GM10847 (cell line): ENCODE measurements at regions not wholly inside any gene's neighbourhood (a gene's known extent, or its start where the extent isn't known, plus 50 kb on each side); places are given as distances from the start of the nearest gene placed in this dataset.

Source experiments
- POLR2A ChIP-seq: IDR thresholded peaks from 2 replicates; pipeline ENCODE4 v1.6.1; 2011; ENCODE audit not compliant: insufficient read length; ENCODE audit errors: extremely low read depth

- TF ChIP-seq POLR2A = no peak
Measured at GRCh38 chr2:8376603-8377410, 305.0 kb upstream of the ID2 start.

- TF ChIP-seq POLR2A = no peak
Measured at GRCh38 chr2:8378016-8378810, 303.6 kb upstream of the ID2 start.

GRCh38 chr2:8379128-8379527 is 302.7 kb upstream of the ID2 start:
- TF ChIP-seq POLR2A = no peak

GRCh38 chr2:8379549-8379948 is 302.3 kb upstream of the ID2 start:
- no peak for TF ChIP-seq POLR2A

DNA sequence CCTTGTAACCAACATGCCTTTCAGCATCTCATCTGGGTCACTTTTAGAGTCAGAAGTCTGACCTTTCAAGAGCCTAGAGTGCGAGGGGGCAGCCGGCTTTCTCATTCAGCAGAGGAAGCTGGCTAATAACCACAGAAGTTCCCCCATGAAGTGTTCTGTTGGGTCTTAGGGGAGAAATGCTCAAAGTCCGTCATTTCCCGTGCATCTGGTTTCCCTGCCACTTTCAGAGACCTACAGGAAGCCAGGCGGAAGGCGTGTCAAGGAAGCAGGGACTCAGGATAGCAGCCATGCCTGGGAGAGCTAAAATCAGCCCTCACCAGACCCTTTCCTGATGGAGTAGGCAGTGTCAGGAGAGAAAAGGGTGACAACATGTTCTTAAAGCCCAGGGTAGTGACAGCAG is 301.8 kb upstream of the ID2 start:
- TF ChIP-seq POLR2A = no peak

GRCh38 chr2:8380566-8380965 is 301.3 kb upstream of the ID2 start:
- no peak for TF ChIP-seq POLR2A

- no peak for TF ChIP-seq POLR2A
Measured at GRCh38 chr2:8382485-8382884, 299.4 kb upstream of the ID2 start.

DNA sequence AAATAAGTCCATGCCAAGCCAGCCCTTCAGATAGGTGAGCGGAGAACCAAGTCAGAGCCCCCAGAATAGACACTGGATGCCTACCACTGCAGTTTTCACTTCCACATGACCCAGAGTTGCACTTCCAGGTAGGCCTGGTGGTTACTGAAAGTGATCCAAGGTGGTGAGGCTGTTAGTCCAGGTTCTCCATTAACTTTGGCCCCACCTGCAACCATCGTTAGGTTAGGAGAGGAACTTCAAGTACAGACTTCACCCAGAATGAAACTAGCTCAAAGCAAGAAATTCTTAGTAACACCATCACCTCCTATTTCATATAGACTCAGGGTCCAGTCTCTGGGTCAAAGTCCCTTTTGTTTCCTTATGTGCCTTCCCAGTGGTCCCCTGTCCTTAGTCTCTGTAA is 293.1 kb upstream of the ID2 start:
- no peak for TF ChIP-seq POLR2A

GRCh38 chr2:8389431-8390108 is 292.3 kb upstream of the ID2 start:
- TF ChIP-seq POLR2A = no peak

DNA sequence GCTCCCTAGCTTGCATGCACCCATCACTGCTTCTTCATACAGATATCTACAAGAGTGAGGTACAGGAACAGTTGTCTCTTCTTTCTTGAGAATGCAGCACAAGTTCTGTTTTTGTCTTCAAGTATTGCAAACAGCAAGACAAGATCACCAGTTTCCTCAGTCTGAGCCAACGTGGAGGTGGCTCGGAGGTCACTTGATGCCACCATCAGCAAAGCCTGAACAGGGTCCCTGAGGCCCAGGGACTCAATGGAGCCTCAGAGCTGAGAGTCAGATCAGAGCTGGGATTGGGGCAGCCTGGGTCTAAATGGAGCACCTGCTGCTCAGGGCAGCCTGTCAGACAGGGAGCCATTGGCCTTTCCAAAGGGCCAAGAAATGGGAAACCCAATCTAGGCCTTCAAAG is 290.7 kb upstream of the ID2 start:
- no peak for TF ChIP-seq POLR2A

GRCh38 chr2:8391584-8391983 is 290.3 kb upstream of the ID2 start:
- no peak for TF ChIP-seq POLR2A

GRCh38 chr2:8392098-8392866 is 289.6 kb upstream of the ID2 start:
- no peak for TF ChIP-seq POLR2A

DNA sequence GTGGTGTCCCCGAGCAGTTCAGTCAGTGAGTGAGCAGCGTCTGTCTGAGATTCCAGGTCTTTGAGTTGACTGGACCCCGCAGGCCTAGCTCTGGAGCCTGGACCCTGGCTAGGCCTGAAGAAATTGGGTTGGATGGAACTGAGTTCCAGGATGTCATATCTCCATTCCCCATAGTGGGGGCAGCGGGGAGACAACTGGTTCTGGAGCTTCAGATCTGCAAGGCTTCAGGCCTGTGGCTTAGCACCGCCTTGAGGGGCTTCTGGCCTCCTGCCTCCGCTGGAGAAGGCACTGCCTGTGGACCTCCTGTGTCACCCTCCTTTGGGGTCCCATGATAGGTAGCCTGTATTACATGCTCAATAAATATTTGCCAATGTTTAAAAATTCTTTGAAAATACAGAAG is 288.4 kb upstream of the ID2 start:
- no peak for TF ChIP-seq POLR2A

DNA sequence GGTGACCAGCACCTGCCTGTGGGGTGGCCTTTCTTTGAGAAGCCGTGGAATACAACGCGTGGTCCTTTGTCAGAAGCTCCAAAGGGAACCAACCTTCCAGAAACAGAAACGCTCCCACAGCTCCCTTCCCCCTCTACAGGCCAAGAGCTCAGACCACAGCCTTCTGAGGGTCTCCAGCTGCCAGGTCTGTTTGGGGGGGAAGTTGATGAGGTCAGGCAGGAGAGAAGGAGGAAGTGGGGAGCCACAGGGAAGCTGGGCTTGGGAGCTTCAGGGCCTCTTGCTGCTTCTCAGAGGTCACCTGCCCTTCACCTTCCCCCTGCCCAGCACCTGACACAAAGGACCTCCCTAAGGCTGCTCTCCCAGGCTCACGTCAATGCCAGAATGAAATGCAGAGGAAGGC is 287.7 kb upstream of the ID2 start:
- TF ChIP-seq POLR2A = no peak
